Effector memory CD4-positive, alpha-beta T cell (primary cell): ENCODE measurements at regions not wholly inside any gene's neighbourhood (a gene's known extent, or its start where the extent isn't known, plus 50 kb on each side); places are given as distances from the start of the nearest gene placed in this dataset.

Source experiments
- DNase-seq, 3 donors: peaks; one replicate each; pipeline ENCODE4 v3.0.0-alpha.2; 2020
- H3K27ac ChIP-seq: 2 replicates; pipeline ENCODE4 v1.7.0; 2013; ENCODE audit warnings: mild to moderate bottlenecking, low read length, moderate library complexity; ENCODE audit not compliant: insufficient read depth, poor library complexity, severe bottlenecking
- H3K27me3 ChIP-seq: replicated peaks from 2 replicates; pipeline ENCODE4 v1.7.0; 2013; ENCODE audit warnings: mild to moderate bottlenecking, low read length; ENCODE audit not compliant: insufficient read depth, control insufficient read depth, poor library complexity, severe bottlenecking
- H3K36me3 ChIP-seq: 2 replicates; pipeline ENCODE4 v1.7.0; 2013; ENCODE audit warnings: mild to moderate bottlenecking, low read length, moderate library complexity; ENCODE audit not compliant: control insufficient read depth, insufficient read depth
- H3K4me1 ChIP-seq: 2 replicates; pipeline ENCODE4 v1.7.0; 2013; ENCODE audit warnings: low read length, mild to moderate bottlenecking; ENCODE audit not compliant: control insufficient read depth, insufficient read depth, poor library complexity, severe bottlenecking
- H3K4me3 ChIP-seq: 2 replicates; pipeline ENCODE4 v1.7.0; 2013; ENCODE audit warnings: low read length, low read depth, mild to moderate bottlenecking; ENCODE audit not compliant: insufficient read depth, poor library complexity, severe bottlenecking
- H3K9me3 ChIP-seq: 2 replicates; pipeline ENCODE4 v1.7.0; 2013; ENCODE audit warnings: mild to moderate bottlenecking, low read length, moderate library complexity; ENCODE audit not compliant: control insufficient read depth

DNA sequence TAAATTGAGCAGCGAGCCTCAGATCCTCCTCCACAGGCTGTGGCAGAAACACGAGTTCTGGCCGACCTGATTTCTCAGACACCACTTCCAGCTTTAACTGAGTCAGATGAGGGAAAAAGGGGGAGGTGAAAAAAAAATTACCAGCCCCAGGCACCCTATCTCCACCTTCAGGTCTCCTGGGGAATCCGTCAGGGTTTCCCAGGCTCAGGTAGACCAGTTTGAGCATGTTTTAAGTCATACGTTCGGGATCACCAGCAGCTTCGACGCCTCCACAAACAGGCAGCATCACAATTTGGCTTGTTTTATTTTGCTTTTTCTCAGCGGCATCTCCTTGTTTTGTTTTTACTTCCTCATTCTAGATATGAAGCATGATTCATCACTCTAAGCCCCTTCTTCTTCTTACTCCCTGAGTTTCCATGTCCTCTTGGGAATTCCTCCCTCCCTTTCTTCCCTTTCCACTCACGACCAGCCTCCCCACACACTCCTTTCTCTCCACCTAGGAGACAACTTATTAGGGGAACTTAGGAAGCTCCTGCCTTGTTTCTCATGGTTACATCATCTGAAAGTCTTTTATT lies 190.1 kb downstream of the ZNF621 start:
- DNase-seq = no peak
- H3K36me3 ChIP-seq = no peaks in the 10 kb centered on the region

DNA sequence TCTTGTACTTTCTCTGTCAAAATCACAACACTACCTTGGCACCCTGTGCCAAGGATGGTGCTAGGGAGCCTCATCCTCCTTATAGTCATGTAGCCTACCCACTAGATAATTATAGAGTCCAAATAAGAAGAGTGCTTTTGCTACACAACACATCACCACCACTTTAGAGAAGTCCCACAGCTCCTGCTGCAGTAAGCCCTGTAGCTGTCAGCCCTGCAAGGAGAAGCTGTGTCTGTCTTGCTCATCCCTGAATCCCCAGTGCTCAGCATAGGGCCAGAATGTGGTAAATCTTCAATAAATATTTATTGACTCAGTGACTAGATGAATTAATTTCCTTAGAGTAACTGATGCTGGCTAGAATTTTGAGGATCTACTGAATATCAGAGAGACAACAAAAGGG lies 190.8 kb downstream of the ZNF621 start:
- Histone ChIP-seq H3K4me3 (no peak overlapping the region), H3K36me3 (no peaks in the 10 kb centered on the region), H3K27me3 (no peaks in the 10 kb centered on the region), H3K4me1 (no peaks in the 10 kb centered on the region), H3K9me3 (no peaks in the 10 kb centered on the region), H3K27ac (no peak overlapping the region)
- DNase-seq = no peak

More for the DNA sequence above, 190.1 kb downstream of the ZNF621 start:
- no peak overlapping the region for H3K27ac ChIP-seq
- no peaks in the 10 kb centered on the region for H3K4me1 ChIP-seq
- H3K9me3 ChIP-seq = no peaks in the 10 kb centered on the region
- H3K27me3 ChIP-seq = no peaks in the 10 kb centered on the region
- H3K4me3 ChIP-seq = no peak overlapping the region

DNA sequence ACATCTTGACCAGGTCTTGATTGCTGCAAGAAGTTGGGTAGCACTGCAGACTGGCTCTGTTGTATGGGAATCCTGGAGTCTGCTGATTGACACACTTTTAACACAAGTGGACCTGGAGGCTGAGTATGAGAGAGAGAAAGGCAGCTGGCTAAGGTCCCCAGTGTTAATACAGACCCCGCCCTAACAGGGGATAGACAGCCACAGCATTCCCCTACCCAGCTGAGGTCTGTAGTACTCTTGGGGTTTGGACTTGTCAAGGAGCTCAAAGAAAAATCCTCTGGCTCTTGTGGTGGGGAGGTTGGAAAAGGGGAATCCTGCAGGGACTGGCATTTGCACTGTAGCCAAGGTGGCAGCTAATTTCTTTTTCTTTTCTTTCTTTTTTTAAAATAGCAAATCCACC lies 192.7 kb downstream of the ZNF621 start:
- Histone ChIP-seq H3K36me3 (no peaks in the 10 kb centered on the region), H3K27me3 (no peaks in the 10 kb centered on the region), H3K27ac (no peak overlapping the region), H3K4me1 (no peaks in the 10 kb centered on the region), H3K4me3 (no peak overlapping the region), H3K9me3 (no peaks in the 10 kb centered on the region)
- no peak for DNase-seq

DNA sequence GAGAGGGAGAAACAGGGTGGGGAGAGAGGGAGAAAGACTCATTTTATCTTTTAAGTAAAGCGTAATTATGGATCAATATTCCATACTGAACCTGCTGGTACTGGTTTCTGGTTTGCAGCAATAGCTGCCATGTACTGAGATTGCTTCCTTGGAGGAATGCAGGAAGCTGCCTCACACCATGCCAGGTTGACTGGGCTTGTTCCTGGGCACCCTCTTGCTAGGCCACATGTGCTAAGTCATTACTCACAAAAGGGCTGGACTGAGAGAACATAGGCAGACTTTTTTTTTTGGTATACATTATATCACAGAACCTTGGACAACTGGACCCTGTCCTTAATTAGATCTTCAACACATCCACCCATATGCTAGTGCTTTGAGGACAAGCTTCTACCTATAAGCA lies 193.4 kb downstream of the ZNF621 start:
- no peak overlapping the region for H3K4me3 ChIP-seq
- H3K27me3 ChIP-seq = no peaks in the 10 kb centered on the region
- no peaks in the 10 kb centered on the region for H3K4me1 ChIP-seq
- H3K9me3 ChIP-seq = no peaks in the 10 kb centered on the region
- no peak overlapping the region for H3K27ac ChIP-seq
- DNase-seq = no peak
- no peaks in the 10 kb centered on the region for H3K36me3 ChIP-seq

DNA sequence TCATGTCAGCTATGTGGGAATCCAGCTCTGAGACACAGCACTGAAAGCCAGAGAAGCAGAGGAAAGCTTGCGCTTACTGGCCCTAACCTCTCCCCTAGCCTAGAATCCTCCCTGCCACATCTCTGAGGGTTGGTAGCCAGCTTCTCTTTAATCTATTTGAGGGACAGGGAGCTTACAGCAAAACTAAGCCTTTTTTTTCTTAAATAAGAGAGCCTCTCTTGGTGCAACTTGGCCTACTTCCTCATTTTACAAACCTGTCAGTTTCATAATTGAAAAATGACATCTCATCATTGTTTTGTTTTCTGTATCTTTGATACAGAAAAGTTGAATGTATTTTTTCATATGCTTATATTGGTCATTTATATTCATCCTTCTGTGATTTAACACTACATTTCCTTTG lies 193.9 kb downstream of the ZNF621 start:
- Histone ChIP-seq H3K27me3 (no peaks in the 10 kb centered on the region), H3K9me3 (no peaks in the 10 kb centered on the region), H3K36me3 (no peaks in the 10 kb centered on the region), H3K4me3 (no peak overlapping the region), H3K27ac (no peak overlapping the region), H3K4me1 (no peaks in the 10 kb centered on the region)
- DNase-seq = no peak

DNA sequence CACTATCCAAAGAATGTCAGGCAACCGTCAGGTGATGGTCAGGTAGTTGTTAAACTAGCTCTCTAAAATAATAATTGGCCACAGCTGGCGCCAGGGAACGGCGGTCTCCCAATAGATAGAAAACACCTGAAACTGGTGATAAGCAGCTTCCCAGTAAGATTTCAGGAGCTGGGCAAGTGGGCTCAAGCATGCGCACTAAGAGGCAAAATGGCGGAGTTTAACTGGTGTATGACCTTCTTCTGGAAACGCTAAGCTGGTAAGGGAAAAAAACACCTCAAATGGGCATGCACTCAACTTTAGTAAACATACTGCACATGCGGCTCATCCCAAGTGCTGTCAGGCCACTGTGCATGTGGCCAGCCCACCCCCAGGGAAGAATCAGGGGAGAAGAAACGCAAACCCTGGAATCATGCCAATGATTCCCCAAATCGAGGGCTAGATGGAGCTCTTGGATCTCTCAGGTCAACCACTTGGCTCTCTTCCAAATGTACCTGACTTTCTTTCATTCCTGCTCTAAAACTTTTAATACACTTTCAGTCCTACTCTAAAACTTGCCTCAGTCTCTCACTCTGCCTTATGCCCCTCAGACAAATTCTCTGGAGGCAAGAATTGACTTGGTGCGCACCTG lies 195.0 kb downstream of the ZNF621 start:
- Histone ChIP-seq H3K9me3 (no peaks in the 10 kb centered on the region), H3K27me3 (no peaks in the 10 kb centered on the region), H3K4me1 (no peaks in the 10 kb centered on the region), H3K4me3 (no peak overlapping the region), H3K36me3 (no peaks in the 10 kb centered on the region), H3K27ac (no peak overlapping the region)
- no peak for DNase-seq

DNA sequence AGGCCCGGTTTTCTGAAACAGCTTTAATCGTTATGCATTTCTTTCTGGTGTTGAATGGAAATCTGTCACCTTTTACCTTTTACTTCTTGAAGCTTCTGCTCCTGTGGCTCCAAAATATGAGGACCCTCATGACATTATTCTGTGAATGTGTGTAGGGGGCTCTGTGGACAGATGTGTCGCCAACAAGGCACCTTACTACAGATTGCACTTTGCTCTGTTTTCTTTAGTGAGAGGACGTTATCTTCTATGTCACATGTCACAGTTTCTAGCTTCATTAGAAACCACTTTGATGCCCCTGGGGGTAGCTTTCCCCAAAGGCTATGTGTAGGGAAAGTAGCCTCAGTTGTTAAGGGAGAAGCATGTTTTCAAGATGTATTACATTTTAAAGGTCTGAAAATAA lies 195.6 kb downstream of the ZNF621 start:
- Histone ChIP-seq H3K27me3 (no peaks in the 10 kb centered on the region), H3K9me3 (no peaks in the 10 kb centered on the region), H3K27ac (no peak overlapping the region), H3K4me3 (no peak overlapping the region), H3K36me3 (no peaks in the 10 kb centered on the region), H3K4me1 (no peaks in the 10 kb centered on the region)
- DNase-seq = no peak

DNA sequence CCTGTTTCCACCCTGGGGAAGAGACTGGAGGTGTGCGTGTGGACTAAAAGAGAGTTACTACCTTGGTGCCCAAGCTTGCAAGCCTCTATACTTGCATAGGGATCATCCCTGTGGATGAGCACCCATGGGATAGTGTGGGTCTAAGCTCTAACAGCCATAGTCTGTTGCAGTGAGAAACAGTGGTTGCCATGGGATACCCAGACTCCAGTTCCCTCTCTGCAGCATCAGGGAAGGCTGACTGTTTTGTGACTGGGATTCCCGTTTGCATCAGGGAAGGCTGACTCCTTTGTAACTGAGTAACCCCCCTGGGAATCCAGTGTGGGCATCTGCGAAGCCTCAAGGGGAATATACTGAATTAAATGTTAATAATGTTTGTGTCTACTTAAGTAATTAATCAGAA lies 196.1 kb downstream of the ZNF621 start:
- Histone ChIP-seq H3K9me3 (no peaks in the 10 kb centered on the region), H3K27me3 (no peaks in the 10 kb centered on the region), H3K27ac (no peak overlapping the region), H3K4me1 (no peaks in the 10 kb centered on the region), H3K36me3 (no peaks in the 10 kb centered on the region), H3K4me3 (no peak overlapping the region)
- DNase-seq = no peak

GRCh38 chr3:40723083-40723660 lies 198.4 kb downstream of the ZNF621 start:
- Histone ChIP-seq H3K4me3 (no peak overlapping the region), H3K36me3 (no peaks in the 10 kb centered on the region), H3K27me3 (no peaks in the 10 kb centered on the region), H3K9me3 (no peaks in the 10 kb centered on the region), H3K27ac (no peak overlapping the region), H3K4me1 (no peaks in the 10 kb centered on the region)
- no peak for DNase-seq

DNA sequence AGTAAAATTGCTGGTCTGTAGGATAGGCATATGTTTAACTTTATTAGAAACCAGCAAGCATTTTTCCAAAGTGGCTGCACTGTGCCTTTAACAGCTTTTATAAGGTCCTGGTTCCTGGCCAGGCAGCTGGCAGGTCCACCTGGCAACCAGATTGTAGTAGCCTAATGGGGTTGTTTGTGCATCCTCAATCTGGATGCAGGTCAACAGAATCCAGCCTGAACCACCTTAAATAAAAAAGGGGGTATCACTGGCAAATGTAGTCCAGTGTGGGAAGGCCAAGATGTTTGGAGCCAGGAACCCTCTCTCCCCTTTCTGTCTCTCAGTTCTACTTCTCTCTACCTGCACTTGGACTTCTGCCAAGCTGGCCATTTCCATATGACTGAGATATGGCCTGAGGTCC lies 200.3 kb downstream of the ZNF621 start:
- H3K36me3 ChIP-seq = no peaks in the 10 kb centered on the region
- H3K27me3 ChIP-seq = no peaks in the 10 kb centered on the region
- H3K4me1 ChIP-seq = no peaks in the 10 kb centered on the region
- no peaks in the 10 kb centered on the region for H3K9me3 ChIP-seq
- DNase-seq = no peak
- no peak overlapping the region for H3K27ac ChIP-seq
- H3K4me3 ChIP-seq = no peak overlapping the region
